NCI-H2171 (cell line): ENCODE measurements at regions not wholly inside any gene's neighbourhood (a gene's known extent, or its start where the extent isn't known, plus 50 kb on each side); places are given as distances from the start of the nearest gene placed in this dataset.
A peak's percentile ranks its signal among the peaks of the same experiment; 100 is the strongest.
"Not testable (repeated sequence)": the region's sequence is repeated elsewhere in the genome, so short reads cannot be mapped to it uniquely, and the experiment has no call there.

Experiments used
- DNase-seq: peaks from one replicate; lab custom pipeline; 2025; lab: John Stamatoyannopoulos, UW

DNA sequence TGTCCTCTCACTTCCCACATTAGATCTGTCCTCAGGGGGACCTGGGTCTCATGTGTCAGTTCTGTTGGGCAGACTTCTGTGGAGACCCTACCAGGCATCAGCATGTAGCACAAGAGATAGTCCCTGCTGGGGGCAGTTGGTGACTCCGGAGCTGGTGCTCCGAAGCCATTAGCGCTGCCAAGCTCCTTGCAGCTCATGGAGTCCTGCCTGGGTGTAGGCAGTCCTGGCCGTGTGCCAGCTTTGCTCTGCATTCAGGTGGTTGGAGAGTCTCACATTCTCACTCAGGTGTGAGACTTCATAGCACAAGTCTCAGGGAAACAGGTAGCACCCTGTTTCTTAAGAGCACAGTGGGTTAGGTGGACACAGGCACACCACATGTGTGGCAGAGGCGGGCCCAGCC lies 202.3 kb downstream of the LIPI start:
- DNase-seq = not testable (repeated sequence)

DNA sequence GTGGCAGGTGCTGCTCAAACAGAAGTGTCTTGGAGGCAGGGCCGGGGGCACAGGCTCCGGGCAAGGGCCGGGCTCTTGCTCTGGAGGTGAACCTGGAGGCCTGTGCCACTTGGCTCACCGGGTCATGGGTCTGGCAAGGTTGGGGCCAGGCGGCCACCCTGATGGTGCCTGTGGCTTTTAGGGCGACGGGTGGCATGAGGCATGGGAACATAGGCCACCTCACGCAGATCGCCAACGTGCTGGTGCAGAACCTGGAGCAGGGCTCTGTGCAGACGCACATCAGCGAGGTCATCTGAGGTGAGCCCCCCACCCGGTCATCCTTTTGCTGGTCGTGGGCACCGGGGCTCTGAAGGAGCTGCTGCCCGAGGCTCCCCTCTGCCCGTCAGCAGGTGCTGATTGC lies 202.7 kb downstream of the LIPI start:
- not testable (repeated sequence) for DNase-seq

DNA sequence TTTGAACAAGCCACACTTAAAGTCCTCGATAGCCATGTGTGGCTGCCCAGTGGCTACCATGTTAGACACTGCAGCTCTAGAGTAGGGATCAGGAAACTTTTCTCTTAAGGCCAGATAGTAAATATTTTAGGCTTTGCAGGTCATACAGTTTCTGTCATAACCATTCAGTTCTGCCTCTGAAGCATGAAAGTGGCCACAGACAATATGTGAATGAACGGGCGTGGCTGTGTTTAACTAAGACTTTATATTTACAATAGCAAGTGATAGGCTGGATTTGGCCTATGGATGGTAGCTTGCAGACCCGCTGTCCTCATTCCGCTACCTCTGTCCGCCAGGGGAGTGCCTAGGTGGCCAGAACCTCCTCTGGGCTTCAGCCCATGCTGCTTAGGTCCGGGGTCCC lies 204.6 kb downstream of the LIPI start:
- DNase-seq = not testable (repeated sequence)

DNA sequence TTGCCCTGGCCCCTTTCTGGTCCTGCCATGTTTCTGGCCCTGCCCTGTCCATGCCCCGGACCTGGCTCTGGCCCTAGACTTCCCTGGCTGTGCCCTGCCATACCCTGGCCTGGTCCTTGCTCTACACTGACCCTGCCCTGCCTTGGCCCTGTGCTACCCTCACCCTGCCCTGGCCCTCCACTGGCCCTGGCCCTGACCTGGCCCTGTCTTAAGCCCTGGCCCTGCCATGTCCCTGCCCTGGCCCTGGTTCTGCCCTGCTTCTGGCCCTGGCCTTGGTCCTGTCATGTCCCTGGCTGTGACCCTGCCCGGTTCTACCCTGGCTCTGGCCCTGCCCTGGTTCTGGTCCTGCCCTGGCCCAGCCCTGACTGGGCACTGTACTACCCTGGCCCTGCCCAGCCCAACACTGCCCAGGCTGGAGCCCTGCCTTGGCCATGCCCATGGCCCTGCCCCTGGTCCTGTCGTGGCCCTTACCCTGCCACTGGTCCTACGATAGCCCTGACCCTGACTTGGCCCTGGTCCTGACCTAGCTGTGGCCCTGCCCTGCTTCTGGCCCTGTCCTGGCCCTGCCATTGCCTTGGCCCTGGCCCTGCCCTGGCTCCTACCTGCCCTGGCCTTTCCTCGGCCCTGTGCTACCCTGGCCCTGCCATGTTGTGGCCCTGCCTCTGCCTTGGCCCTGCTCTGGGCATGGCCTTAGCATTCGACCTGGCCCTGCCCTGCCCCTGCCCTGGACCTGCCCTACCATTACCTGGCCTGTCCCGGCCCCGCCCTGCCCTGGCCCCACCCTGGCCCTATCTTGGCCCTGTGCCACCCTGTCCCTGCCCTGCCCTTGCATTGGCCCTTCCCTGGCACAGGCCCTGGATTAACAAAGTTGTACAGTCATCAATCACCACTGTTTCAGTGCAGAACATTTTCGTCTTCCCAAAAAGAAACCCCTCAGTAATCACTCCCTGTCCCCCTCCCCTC lies 223.5 kb downstream of the LIPI start:
- not testable (repeated sequence) for DNase-seq

DNA sequence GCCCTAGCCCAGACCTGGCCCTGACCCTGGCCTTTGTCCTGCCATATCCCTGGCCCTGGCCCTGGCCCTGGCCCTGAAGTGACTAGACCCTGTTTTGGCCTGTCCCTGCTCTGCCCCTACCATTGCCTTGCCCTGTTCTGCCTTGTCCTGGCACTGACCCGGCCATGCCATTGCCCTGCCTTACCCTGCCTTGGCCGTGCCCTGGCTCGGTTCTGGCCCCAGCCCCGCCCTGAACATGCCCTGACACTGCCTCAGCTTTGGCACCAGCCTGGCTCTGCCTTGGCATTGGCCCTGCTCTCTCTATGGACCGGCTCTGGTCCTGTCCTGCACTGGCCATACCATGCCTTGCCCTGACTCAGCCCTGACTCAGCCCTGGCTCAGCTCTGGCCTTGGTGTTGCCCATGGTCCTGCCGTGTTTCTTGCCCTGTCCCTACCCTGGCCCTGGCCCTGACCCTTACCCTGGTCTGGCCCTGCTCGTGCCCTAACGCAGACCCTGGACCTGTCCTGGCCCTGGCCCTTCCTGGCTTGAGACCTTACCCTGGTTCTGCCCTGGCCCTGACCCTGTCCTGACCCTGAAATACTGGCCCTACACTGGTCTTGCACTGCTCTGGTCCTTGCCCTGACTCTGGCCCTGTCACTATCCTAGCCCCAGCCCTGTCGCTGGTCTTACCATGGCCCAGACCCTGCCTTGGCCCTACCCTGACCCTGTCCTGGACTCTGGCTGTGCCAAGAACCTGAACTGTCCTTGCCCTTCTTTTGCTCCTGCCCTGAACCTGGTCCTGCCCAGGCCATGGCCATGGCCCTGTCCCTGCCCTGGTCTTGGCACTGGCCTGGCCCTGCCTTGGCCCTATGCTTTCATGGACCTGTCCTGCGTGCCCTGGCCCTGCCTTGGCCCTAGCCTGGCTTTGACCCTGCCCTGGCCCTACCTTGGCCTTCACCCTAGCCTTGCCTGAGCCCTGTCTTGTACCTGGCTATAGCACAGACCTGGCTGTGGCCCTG lies 224.6 kb downstream of the LIPI start:
- DNase-seq = not testable (repeated sequence)

DNA sequence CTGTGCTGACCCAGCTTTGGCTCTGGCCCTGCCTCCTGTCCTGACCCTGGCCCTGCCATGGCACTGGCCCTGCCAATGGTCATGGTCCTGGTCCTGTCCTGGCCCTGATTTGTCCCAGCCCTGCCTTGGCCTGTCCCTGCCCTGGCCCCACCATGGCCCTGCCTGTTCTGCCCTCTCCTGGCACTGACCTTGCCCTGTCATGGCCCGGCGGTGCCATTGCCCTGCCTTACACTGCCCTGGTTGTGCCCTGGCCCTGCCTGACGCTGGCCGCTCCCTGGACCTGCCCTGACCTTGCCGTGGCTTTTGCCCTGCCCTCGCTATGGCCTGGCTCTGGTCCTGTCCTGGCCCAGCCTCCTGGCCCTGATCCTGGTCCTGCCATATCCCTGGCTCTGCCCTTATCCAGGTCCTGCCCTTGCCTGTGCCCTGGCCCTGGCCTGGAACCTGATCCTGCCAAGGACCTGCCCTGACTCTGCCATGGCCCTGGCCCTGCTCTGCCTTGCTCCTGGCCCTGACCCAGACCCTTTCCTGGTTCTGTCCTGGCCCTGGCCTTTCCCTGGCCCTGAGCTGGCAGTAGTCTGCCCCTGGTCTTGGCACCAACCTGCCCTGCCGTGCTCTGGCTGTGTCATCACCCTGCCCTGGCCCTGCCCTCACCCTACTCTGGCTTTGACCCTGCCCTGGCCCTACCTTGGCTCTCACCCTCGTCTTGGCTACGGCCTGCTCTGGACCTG lies 225.5 kb downstream of the LIPI start:
- DNase-seq = not testable (repeated sequence)

DNA sequence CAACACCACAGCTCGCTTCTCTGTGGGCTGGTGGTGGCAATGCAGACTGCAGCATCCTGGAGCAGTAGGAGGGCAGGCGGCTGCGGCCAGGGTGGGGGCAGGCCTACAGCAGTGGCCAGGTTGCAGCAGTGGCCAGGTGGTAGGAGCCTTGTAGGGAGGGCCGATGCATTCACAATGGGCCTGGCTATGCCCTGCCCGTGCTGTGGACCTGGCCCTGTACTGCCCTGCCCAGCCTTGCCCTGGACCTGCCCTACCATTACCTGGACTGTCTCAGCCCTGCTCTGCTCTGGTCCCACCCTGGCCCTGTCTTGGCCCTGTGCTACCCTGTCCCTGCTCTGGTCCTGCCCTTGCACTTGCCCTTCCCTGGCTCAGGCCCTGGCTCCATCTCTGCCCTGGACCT lies 226.0 kb downstream of the LIPI start:
- DNase-seq = not testable (repeated sequence)

DNA sequence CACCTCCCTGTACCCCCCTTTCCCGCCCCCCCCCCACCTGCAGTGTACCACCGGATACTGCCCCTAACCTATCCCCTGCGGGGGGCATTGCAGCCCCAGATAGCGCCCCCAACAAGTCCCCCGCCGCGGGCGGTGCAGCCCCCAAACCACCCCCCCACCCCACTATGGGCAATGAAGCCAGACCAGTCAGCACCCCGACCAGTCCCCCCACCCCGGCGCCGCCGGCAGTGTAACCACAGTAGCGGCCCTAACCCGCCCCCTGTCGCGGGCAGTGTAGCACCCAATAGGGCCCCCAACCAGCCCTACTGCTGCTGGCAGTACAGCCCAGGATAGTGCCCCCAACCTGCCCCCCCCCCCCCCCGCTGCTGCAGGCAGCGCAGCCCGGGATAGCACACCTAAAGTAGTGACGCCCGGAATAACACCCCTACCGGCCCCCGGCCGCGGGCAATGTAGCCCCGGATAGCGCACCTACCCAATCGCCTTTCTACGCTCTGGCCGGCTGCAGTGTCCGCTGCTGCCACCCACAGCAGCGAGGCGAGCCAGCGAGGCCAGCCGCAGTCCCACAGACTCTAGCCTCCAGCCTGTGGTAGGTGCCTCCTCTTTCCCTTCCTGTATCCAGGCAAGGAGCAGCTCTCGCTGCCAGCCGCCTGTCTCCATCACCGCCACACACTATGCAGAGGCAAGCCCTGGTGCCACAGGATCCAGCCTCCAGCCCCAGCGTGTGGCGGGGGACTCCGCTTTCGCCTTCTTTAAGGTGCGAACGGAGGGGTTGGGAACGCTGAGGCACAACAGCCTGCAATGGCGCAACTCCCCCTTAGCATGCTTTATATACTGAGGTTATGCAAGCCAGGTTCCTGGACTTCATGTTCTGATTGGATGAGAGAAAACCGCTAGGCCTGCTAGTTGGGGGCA lies 229.3 kb downstream of the LIPI start:
- not testable (repeated sequence) for DNase-seq

DNA sequence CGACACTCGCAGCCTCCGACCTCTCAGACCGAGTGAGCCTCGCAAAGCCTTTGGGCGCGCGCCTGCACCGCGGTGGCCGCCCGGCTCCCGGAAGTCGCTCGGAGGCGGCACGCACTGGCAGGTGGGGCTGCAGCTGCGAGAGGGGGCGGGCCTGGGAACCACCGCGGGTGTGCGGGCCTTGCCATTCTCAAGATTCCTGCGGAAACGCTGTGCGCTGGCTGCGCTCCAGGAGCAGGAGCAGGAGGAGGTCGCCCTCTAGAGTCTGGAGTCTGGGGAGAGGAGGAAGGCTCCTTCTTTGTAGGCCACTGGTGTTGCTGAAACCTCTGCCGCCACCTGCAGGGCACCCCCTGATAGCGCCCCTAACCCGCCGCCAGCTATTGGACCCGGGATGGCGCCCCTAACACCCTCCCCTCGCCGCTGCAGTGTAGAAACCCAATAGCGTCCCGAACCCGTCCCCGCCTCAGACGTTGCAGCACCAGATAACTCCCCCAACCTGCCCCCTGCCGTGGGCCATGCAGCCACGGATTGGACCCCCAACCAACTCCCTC lies 230.6 kb downstream of the LIPI start:
- DNase-seq = peak; percentile 65

DNA sequence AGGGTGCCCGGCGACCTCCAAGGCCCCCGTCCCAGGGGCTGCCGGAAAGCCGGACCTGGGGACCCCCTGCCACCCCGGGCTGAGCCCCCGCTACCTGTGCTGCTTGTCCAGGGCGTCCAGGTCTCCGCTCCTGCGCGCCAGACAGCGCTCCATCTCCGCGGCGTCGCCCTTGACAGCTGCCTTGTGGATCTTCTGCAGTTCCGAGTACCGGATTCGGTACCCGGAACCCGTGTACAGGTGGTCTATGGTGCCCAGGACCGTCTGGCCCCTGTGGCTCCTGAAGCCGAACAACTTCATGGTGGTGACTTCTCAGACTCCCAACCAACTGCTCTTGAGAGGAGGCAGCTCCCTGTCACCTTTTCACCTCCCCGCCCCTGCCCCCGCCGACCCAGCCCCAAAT lies 231.1 kb downstream of the LIPI start:
- not testable (repeated sequence) for DNase-seq

DNA sequence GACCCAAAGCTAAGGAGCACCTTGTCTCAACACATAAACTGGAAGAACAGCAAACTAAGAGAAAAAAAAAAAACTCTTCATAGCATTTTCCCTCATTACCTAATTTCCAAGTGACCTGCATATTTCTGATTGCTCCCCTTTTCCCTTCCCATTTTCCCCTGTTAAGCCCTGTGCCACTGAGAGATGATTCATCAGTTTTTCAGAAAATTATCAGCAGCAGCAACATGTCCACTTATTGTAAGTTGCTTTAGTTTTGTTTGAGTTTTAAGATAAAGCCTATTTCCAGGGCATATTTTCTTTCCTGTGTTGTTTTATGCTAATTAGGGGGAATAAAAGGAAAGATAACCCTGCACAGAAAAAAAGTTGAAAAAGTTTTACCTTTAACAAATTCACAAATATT lies 236.2 kb downstream of the LIPI start:
- not testable (repeated sequence) for DNase-seq

DNA sequence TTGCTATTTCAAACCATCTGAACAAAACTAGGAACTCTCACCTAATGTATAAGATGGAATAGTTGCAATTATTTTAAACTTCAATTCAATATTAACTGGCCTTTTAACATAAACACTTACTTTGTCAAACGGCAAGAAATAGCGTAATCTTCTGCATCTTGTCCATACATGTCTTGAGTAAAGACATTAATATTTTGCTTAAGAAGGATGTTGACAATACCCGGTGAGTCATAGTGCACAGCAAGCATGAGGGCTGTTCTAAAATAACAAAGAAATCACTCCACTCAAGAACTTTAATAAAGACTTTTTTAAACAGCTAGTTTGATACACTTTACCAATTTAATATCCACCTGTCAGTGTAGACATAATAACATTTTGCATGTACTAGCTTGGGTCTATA lies 240.9 kb downstream of the LIPI start:
- DNase-seq = not testable (repeated sequence)

DNA sequence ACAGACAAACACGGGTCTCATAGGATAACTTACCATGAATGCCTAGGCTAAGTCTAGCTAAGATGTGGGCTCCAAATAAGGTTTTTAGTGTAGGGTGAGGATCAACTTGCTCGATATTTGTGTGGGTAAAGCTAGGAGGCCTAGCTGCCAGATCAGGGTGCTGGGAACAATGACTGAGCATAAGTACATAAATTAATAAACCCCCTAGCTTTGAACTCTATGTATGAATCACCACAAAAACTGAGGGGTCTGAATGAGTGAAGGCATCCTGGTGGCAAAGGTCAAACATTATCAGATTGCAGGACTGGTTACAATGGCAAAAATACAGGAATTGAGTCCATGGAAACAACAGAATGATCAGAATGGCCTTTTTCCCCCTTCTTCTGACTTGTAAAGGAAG lies 241.8 kb downstream of the LIPI start:
- not testable (repeated sequence) for DNase-seq

DNA sequence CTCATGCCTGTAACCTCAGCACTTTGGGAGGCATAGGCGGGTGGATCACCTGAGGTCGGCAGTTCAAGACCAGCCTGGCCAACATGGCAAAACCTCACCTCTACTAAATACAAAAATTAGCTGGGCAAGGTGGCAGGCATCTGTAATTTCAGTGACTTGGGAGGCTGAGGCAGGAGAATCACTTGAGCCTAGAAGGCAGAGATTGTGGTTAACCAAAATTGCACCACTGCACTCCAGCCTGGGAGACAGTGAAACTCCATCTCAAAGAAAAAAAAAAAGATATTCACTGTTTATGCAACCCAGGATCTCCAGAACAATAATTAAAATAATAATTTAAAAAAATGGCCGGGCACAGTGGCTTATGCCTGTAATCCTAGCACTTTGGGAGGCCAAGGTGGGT lies 247.5 kb downstream of the LIPI start:
- DNase-seq = not testable (repeated sequence)

DNA sequence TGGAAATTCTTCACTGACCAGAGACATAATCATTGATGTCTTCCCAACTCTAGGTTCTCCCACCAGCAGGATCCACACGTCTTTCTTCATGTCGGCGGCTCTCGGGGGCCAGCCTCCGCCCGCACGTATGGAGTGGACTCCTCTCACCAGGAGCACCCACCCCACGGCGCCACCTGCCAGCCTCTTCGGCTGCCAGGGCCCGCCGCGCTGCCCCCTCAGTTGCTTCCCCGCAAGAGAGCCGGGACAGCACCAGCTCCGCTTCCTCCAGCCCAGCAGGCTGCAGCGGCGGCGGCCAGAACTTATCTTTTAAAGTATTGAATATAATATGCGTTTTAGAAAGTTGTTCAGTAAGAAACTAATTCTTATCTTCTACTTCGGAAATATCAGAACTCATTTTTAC lies 273.5 kb downstream of the LIPI start:
- no peak for DNase-seq

DNA sequence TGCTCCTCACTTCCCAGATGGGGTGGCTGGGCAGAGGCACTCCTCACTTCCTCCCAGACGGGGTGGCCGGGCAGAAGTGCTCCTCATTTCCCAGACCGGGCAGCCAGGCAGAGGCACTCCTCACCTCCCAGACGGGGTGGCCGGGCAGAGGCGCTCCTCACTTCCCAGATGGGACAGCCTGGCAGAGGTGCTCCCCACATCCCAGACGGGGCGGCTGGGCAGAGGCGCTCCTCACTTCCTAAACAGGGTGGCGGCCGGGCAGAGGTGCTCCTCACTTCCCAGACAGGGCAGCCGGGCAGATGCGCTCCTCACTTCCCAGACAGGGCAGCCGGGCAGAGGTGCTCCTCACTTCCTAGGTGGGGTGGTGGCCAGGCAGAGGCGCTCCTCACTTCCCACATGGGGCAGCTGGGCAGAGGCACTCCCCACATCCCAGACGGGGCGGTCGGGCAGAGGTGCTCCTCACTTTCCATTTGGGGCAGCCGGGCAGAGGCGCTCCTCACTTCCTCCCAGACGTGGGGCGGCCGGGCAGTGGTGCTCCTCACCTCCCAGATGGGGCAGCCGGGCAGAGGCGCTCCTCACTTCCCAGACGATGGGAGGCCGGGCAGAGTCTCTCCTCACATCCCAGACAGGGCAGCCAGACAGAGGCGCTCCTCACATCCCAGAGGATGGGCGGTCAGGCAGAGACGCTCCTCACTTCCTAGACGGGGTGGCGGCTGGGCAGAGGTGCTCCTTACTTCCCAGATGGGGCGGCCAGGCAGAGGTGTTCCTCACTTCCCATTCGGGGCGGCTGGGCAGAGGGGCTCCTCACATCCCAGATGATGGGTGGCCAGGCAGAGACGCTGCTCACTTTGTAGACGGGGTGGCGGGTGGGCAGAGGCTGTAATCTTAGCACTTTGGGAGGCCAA lies 274.5 kb downstream of the LIPI start:
- DNase-seq = not testable (repeated sequence)

DNA sequence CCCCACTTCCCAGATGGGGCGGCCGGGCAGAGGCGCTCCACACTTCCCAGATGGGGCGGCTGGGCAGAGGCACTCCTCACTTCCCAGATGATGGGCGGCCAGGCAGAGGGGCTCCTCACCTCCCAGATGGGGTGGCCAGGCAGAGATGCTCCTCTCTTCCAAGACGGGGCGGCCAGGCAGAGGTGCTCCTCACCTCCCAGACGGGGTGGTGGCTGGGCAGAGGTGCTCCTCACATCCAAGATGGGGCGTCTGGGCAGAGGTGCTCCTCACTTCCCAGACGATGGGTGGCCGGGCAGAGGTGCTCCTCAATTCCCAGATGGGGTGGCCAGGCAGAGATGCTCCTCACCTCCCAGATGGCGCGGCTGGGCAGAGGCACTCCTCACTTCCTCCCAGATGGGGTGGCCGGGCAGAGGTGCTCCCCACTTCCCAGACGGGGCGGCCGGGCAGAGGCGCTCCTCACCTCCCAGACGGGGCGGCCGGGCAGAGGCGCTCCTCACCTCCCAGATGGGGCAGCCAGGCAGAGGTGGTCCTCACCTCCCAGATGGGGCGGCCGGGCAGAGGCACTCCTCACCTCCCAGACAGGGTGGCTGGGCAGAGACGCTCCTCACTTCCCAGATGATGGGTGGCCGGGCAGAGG lies 275.2 kb downstream of the LIPI start:
- not testable (repeated sequence) for DNase-seq

DNA sequence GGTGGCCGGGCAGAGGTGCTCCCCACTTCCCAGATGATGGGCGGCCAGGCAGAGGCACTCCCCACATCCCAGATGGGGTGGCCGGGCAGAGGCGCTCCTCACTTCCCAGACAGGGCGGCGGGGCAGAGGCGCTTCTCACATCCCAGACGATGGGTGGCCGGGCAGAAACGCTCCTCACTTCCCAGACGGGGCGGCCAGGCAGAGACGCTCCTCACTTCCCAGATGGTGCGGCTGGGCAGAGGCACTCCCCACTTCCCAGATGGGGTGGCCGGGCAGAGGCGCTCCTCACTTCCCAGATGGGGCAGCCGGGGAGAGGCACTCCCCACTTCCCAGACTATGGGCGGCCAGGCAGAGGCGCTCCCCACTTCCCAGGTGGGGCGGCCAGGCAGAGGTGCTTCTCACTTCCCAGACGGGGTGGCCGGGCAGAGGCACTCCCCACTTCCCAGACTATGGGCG lies 275.8 kb downstream of the LIPI start:
- DNase-seq = not testable (repeated sequence)

DNA sequence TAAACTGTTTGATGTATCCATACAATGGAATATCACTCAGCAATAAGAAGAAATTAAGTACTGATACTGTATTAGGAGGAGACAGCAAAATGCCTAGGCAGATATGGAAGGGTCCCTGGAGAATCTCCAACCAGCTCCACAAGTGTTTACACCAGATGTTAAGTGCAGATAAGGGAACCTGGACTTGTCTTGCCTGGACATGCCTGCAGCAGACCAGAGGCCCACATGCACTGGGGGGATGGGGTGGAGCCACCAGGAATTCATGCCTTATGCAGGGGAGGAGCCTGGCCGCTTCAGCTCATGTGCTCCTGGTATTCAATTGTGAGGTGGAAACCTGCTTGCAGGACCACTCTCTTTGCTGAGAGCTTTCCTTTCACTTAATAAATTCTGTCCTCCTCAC lies 287.6 kb downstream of the LIPI start:
- DNase-seq = not testable (repeated sequence)
